Bronchial epithelial cell (primary cell): ENCODE measurements at regions not wholly inside any gene's neighbourhood (a gene's known extent, or its start where the extent isn't known, plus 50 kb on each side); places are given as distances from the start of the nearest gene placed in this dataset.
A peak's percentile ranks its signal among the peaks of the same experiment; 100 is the strongest.
"Not testable (repeated sequence)": the region's sequence is repeated elsewhere in the genome, so short reads cannot be mapped to it uniquely, and the experiment has no call there.

Experiments used
- DNase-seq: peaks from one replicate; pipeline ENCODE4 v3.0.0-alpha.2; 2010; ENCODE audit warnings: low read depth
- FAIRE-seq: peaks from 2 replicates; lab custom pipeline; 2011; peaks lifted over from hg19 to GRCh38; lab: Jason Lieb, UNC
- H3K27me3 ChIP-seq: 2 replicates; pipeline ENCODE4 v1.5.1; 2011; ENCODE audit warnings: low read length; ENCODE audit not compliant: control insufficient read depth, insufficient read depth
- H3K36me3 ChIP-seq: 2 replicates; pipeline ENCODE4 v1.5.1; 2011; ENCODE audit warnings: low read length; ENCODE audit not compliant: control insufficient read depth, insufficient read depth
- H3K4me3 ChIP-seq: 2 replicates; pipeline ENCODE4 v1.5.1; 2011; ENCODE audit warnings: mild to moderate bottlenecking, low read depth, low read length, control low read depth
- TF ChIP-seq, protein P1 (sequence below): IDR thresholded peaks from 2 replicates; pipeline ENCODE4 v1.5.1; 2011; ENCODE audit warnings: mild to moderate bottlenecking, moderate library complexity, low read length, control low read depth, inconsistent platforms; ENCODE audit not compliant: insufficient read depth, severe bottlenecking

- FAIRE-seq (no peak), DNase-seq (no peak)
- TF ChIP-seq, protein P1, sequence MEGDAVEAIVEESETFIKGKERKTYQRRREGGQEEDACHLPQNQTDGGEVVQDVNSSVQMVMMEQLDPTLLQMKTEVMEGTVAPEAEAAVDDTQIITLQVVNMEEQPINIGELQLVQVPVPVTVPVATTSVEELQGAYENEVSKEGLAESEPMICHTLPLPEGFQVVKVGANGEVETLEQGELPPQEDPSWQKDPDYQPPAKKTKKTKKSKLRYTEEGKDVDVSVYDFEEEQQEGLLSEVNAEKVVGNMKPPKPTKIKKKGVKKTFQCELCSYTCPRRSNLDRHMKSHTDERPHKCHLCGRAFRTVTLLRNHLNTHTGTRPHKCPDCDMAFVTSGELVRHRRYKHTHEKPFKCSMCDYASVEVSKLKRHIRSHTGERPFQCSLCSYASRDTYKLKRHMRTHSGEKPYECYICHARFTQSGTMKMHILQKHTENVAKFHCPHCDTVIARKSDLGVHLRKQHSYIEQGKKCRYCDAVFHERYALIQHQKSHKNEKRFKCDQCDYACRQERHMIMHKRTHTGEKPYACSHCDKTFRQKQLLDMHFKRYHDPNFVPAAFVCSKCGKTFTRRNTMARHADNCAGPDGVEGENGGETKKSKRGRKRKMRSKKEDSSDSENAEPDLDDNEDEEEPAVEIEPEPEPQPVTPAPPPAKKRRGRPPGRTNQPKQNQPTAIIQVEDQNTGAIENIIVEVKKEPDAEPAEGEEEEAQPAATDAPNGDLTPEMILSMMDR = no peak
- H3K36me3 ChIP-seq = no peaks in the 10 kb centered on the region
- H3K4me3 ChIP-seq = no peak overlapping the region
- H3K27me3 ChIP-seq = no peaks in the 10 kb centered on the region
These were observed 718.2 kb upstream of the PCDH15 start for GRCh38 chr10:55519264-55519663.

DNA sequence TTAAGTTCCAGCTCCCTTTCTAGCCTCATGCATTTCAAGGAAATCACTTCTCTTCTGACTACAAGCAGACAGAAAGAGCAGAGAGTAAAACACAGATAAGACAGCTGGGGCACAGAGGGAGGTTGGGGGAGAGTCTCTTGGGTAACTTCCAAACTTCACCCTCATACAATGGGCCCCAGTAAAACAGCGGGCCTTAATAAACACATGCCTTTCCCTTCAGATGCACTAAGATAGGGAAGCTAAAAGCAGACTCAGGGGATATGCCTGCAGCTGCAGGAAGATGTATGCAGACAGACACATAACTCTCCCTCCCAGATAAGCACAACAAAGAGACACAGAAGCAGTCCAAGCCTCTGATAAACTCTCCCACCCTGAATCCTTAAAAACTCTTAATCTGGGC is 717.4 kb upstream of the PCDH15 start:
- H3K36me3 ChIP-seq, H3K4me3 ChIP-seq, FAIRE-seq, H3K27me3 ChIP-seq, DNase-seq: not testable (repeated sequence)

DNA sequence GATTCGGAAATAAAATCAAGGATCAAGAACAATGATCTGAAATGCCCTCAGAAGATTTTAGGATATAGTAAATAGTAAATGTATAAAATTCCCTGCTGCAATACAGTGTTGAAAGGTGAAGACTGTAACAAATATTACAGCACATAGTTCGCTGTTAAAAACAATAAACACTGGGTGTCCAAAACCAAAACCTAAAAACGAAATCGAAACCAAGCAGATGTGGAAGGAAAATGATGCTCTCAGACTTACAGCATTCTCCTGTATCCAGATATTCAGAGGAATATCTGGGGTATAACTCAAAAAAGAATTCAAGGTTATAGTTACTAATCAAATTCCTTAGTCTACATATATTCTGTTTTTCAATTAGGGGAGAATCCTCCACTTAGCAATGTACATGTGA is 708.1 kb upstream of the PCDH15 start:
- no peak overlapping the region for H3K4me3 ChIP-seq
- FAIRE-seq (no peak), DNase-seq (no peak)
- no peaks in the 10 kb centered on the region for H3K36me3 ChIP-seq
- TF ChIP-seq, protein P1 = no peak
- H3K27me3 ChIP-seq = no peaks in the 10 kb centered on the region

DNA sequence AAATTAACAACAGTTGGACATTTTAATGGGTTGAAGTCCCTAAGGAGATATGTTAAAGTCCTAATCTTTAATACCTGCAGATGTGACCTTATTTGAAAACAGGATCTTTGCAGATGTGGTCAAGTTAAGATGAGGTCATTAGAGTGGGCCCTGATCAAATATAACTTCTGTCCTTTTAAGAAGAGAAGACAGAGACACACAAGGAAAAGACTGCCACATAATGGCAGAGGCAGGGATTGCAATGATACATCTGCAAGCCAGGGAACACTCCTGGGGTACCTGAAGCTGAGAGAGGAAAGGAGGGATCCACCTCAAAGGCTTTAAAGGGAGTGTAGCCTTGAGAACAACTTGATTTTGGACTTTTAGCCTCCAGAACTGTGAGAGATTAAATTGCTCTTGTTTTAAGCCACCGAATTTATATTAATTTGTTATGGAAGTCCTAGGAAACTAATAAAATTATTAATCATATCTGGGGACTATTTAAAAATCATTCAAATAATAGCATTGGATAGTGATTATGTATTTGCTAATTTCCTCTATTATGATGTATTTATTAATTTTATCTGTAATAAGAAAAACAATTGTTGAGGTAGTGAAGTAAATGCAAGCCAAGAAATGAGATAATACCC is 700.0 kb upstream of the PCDH15 start:
- Histone ChIP-seq H3K36me3 (no peaks in the 10 kb centered on the region), H3K27me3 (no peaks in the 10 kb centered on the region), H3K4me3 (no peak overlapping the region)
- TF ChIP-seq, protein P1 = peak; percentile 53
- FAIRE-seq (peak; percentile 43), DNase-seq (peak; percentile 35)

GRCh38 chr10:55497893-55498499 is 697.0 kb upstream of the PCDH15 start:
- TF ChIP-seq, protein P1 = no peak
- no peaks in the 10 kb centered on the region for H3K36me3 ChIP-seq
- FAIRE-seq (no peak), DNase-seq (no peak)
- H3K4me3 ChIP-seq = no peak overlapping the region
- no peaks in the 10 kb centered on the region for H3K27me3 ChIP-seq

GRCh38 chr10:55495555-55495954 is 694.5 kb upstream of the PCDH15 start:
- DNase-seq (no peak), FAIRE-seq (no peak)
- TF ChIP-seq, protein P1 = no peak
- Histone ChIP-seq H3K36me3 (no peaks in the 10 kb centered on the region), H3K27me3 (no peaks in the 10 kb centered on the region), H3K4me3 (no peak overlapping the region)
